ENCODE measurements at regions not wholly inside any gene's neighbourhood (a gene's known extent, or its start where the extent isn't known, plus 50 kb on each side); places are given as distances from the start of the nearest gene placed in this dataset.

GRCh38 chr19:32251634-32252332, 93.6 kb upstream of the ZNF507 start:
- DNase-seq (ENCODE audit: low read depth in 4 of 4, low spot score in 3 of 4): no peak

GRCh38 chr19:32252333-32252669, 93.1 kb upstream of the ZNF507 start:
- no peak for DNase-seq (ENCODE audit: low read depth in 4 of 4, low spot score in 3 of 4)

DNA sequence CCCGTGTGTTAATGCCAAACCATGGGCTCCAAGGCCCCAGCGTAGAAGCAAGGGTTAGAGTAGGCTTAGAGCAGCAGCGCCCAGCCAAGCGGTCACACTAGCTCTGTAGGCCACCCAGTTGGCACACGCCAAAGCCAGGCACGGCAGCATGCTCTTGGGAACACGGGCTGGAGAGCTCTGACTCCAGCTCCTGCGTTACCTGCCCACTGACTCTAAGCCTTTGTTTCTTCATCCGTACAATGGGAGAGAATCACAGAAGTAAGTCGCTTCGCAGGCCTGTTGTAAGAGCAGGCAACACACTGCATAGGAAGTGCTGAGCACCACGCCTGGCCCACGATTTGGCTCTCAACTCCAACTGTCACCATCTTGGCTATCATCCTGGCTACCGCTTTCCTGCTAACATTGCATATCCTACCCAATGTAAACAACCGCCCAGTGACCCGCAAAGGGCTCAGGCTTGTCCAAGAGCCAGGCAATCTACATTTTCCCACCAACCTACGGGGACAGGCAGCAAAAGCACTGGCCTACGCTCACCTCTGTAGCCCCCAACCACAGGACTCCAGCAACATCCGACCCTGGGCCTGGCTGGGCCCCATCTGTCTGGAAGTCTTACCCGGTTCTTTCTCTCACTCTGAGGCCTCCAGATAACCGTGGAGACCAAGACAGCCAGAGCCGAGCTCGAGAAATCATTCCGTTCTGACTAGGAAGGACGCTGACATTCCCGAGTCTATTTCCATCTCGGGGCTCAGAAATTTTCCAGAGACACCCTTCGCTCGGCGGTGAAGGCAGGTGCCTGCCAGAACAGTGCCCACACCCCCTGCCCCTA, 91.5 kb upstream of the ZNF507 start:
- no peak for DNase-seq (ENCODE audit: low read depth in 4 of 4, low spot score in 3 of 4)

- no peak for DNase-seq (ENCODE audit: low read depth in 4 of 4, low spot score in 3 of 4)
Observed at GRCh38 chr19:32254509-32254890, 90.9 kb upstream of the ZNF507 start.

DNA sequence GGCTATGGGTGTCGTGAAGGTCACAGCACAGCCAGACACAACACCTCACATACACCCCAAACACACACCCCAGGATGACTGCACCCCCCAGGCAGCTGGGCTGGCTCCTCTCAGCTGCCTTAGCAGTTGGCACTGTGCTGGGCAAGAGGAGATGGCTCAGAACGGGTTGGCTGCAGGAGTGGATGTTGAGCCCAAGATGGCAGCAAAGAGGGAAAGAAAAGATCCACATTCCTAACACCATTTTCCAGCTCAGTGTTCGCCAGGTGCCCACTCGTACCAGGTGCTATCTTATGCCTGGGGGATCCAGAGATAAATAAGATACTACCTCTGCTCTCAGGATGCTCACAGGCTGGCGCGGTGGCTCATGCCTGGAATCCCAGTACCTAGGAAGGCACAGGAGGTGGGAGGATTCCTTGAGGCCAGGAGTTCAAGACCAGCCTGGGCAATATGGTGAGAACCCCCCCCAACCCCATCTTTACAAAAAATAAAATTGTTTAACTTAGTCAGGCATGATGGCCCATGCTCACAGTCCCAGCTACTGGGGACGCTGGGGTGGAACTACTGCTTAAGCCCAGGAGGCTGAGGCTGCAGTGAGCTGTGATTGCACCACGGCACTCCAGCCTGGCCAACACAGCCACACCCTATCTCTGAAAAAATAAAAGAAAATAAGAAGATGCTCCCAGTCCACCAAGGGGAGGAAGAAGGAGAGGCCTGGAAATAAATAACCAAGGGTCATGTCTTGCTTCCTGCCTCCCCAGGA, 89.7 kb upstream of the ZNF507 start:
- DNase-seq (ENCODE audit: low read depth in 4 of 4, low spot score in 3 of 4): no peak

GRCh38 chr19:32256341-32256975, 89.0 kb upstream of the ZNF507 start:
- DNase-seq (ENCODE audit: low read depth in 4 of 4, low spot score in 3 of 4): no peak

DNA sequence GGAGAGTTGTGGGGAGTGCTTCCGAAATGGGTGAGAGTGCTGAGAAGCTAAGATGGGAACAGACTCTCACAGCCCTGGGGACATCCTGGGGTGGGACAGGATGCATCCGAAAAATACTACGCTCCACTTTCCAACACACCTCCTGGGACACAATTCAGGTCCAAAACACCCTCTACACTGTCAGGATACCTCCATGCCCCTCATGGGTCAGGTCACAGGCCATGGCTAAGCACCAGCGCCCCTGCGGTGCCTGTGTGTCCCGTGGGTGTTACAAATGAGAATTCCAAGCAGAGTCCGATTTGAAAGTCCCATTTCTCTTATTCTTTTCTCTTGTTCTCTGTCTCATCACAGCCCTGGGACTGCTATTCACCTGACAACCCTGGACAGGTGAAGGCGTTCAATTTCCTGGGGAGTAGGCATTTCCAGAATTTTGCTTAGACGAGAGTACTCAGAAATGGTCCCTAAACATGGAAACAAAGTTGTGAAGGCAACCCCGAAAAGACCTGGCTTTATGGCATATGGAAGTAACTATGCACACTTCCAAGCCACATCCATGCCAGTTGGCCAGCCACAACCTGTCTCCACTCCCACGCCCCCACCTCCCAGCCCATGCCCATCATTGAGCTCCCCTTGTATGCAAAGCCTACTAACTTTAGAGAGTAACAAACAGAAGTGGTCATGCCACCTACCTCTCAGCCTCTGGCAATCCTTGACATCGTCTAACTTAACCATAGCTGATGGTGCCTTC, 87.9 kb upstream of the ZNF507 start:
- no peak for DNase-seq (ENCODE audit: low read depth in 4 of 4, low spot score in 3 of 4)

DNA sequence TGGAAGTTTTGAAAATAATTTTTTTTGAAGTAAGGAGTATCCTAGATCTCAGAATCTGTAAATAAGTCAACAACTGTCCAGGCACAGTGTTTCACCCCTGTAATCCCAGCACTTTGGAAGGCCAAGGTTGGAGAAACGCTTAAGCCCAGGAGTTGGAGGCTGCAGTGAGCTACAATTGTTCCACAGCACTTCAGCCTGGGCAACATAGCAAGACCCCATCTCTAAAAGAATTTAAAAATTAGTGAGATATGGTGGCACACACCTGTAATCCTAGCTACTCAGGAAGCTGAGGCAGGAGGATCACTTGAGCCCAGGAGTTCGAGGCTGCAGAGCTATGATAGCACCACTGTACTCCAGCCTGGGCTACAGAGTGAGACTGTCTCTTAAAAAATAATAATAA, 87.2 kb upstream of the ZNF507 start:
- DNase-seq (ENCODE audit: low read depth in 4 of 4, low spot score in 3 of 4): no peak

GRCh38 chr19:32264568-32264967, 80.8 kb upstream of the ZNF507 start:
- no peak for DNase-seq (ENCODE audit: low read depth in 4 of 4, low spot score in 3 of 4)

- DNase-seq (ENCODE audit: low read depth in 4 of 4, low spot score in 3 of 4): no peak
Observed at GRCh38 chr19:32265995-32266394, 79.4 kb upstream of the ZNF507 start.

DNA sequence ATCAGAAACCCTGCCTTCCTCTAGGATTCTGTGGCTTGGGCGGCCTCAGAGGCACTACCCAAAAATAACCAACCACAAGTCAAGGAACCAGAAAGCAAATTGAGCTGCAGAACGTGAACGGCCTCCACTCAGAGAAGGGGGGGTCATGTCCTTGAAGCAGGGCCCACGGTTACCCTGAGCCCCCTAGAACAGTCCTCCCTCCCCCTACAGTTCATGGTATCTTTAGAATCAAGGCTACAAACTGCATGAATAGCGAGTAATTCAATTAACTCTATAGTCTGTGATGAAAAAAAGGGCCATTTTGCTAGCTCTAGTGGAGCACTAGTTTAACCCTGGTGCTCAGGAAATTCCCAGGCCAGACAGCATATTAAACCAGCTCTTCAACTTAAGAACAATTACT, 79.0 kb upstream of the ZNF507 start:
- DNase-seq (ENCODE audit: low read depth in 4 of 4, low spot score in 3 of 4): no peak

- DNase-seq (ENCODE audit: low read depth in 4 of 4, low spot score in 3 of 4): no peak
Observed at GRCh38 chr19:32268381-32268780, 77.0 kb upstream of the ZNF507 start.

DNA sequence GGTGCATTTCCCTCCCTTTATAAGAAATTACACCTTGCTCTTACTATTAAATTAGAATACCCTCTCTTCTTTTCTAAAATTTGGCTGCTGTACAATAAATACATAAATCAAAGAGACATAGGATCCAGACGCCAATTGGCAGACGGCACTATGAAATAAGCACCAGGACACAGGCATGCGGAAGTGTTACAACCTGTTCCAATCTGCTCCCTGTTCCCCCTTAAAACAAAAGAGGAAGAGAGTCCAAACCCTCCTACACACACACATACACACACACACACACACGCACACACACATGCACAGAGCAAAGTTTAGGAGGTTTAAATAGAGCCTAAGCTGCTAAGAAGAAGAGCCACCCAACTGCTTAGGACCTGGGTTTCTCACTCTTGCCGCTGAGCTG, 75.6 kb upstream of the ZNF507 start:
- no peak for DNase-seq (ENCODE audit: low read depth in 4 of 4, low spot score in 3 of 4)

DNA sequence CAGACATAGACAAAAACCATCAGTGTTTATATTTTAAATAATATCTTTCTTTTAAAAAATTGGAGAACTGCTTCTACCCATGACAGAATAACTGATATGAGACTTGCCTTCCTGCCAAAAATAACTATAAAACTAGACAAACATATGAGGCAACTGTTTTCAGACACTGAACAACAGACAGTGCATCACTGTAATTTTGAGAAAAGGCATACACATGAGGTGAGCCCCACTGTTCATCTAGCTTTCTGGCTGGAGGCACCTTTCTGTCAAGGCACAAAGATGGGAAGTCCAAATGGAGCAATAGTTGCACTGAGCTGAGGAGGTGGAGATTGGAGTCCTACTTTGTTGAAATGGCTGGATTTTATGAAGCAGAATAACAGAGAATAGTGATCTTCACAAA, 71.9 kb upstream of the ZNF507 start:
- no peak for DNase-seq (ENCODE audit: low read depth in 4 of 4, low spot score in 3 of 4)

- DNase-seq (ENCODE audit: low read depth in 4 of 4, low spot score in 3 of 4): no peak
Observed at GRCh38 chr19:32287086-32287485, 58.3 kb upstream of the ZNF507 start.

DNA sequence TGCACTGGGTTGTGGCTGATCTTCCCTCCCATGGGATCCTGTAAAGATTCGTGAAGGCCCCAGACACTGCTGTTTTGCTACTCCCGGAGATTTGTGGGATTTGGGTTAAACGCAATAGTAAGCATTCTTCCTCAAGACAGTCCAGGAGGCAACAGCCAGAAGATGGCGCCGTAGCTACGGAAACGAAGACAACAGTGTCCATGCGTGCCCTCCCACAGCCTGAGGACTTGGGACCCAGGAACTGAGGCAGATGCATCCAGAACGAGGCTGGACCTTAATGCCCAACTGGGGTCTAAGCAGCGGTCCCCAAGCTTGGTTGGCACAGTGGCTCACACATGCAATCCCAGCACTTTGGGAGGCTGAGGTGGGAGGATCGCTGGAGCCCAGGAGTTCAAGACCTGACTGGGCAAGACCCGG, 57.6 kb upstream of the ZNF507 start:
- peak; percentile 35 to 58 (median 48) for DNase-seq (ENCODE audit: low read depth in 4 of 4, low spot score in 3 of 4)

GRCh38 chr19:32289566-32290210, 55.7 kb upstream of the ZNF507 start:
- no peak for DNase-seq (ENCODE audit: low read depth in 4 of 4, low spot score in 3 of 4)

DNA sequence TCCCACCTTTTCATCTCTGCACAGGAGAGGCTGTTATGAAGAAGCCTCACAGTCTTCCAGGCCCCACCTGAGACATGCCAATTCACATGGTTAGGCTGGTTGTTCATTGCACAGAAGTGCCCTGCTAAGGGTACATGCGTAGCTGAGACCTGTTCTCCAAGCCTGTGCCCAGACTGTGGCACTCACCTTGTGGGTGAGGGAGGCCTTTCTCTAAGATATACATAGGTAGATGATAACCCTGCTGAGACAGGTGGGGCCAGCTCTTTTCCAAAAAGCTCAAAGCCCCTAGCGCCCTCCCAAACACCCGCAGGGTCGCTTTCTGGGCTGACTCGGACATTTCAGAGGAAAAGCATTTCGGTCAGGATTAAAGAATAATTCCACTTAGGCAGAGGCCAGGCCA, 53.5 kb upstream of the ZNF507 start:
- no peak for DNase-seq (ENCODE audit: low read depth in 4 of 4, low spot score in 3 of 4)

DNA sequence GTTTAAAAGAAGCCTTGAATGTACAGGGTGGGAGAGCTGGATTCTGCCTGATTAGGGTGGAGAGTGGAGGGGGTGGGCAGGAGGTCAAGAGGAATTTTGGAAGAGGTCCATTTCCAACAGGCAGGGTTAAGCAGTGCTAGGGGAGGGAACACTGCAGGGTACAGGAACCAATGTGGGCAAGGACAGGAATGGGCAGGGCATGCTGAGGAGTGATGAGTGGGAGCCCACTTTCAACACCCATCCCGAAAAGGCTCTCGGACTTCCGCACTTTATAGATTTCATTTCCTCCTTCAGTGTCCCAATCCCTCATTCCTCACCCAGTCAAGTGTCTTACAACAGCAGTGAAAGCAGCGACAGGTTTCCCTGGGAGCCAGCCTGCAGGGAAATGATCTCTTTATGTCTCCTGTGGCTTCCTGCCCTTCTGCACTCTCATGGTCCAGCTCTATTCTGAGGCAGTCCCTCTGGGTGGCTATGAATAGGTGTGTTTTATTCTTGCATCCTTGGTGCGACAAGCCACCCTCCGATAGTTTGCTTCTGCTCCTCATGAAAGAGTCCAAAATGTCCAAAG, 50.5 kb upstream of the ZNF507 start:
- DNase-seq (ENCODE audit: low read depth in 4 of 4, low spot score in 3 of 4): no peak
